Fibroblast of mammary gland (primary cell): ENCODE measurements at regions not wholly inside any gene's neighbourhood (a gene's known extent, or its start where the extent isn't known, plus 50 kb on each side); places are given as distances from the start of the nearest gene placed in this dataset.

Experiments used
- DNase-seq: peaks from one replicate; pipeline ENCODE4 v3.0.0-alpha.2; 2010; ENCODE audit warnings: low read depth
- H3K4me3 ChIP-seq: 2 replicates; pipeline ENCODE4 v1.5.1; 2011; ENCODE audit warnings: low read depth, mild to moderate bottlenecking, low read length, moderate library complexity; ENCODE audit not compliant: control insufficient read depth
- TF ChIP-seq, protein P1 (sequence below): conservative IDR thresholded peaks from 2 replicates; pipeline ENCODE4 v1.5.1; 2011; ENCODE audit warnings: low read depth, low read length, inconsistent platforms; ENCODE audit not compliant: control insufficient read depth, insufficient read depth

- no peak overlapping the region for H3K4me3 ChIP-seq
- DNase-seq: no peak
- TF ChIP-seq, protein P1, sequence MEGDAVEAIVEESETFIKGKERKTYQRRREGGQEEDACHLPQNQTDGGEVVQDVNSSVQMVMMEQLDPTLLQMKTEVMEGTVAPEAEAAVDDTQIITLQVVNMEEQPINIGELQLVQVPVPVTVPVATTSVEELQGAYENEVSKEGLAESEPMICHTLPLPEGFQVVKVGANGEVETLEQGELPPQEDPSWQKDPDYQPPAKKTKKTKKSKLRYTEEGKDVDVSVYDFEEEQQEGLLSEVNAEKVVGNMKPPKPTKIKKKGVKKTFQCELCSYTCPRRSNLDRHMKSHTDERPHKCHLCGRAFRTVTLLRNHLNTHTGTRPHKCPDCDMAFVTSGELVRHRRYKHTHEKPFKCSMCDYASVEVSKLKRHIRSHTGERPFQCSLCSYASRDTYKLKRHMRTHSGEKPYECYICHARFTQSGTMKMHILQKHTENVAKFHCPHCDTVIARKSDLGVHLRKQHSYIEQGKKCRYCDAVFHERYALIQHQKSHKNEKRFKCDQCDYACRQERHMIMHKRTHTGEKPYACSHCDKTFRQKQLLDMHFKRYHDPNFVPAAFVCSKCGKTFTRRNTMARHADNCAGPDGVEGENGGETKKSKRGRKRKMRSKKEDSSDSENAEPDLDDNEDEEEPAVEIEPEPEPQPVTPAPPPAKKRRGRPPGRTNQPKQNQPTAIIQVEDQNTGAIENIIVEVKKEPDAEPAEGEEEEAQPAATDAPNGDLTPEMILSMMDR: no peak
These were observed 219.4 kb downstream of the KLF5 start for GRCh38 chr13:73278186-73278585.

DNA sequence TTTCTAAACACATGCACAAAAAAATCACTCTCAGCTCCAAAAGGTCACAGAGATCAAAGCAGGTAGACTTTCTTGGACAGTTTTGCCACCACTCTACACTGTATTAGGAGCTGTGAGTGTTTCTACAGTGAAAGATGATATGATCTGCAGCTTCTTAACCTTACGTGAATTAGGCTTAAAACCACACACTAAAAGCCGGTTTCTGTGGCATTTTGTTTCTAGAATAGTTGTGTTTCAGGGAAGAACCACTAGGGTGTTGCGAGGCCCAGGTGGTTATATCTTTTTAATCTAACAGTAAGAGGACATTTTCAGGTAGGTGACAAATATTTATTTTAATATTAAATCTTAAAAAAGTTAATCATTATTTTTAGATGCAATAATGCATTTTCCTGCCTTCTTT, 216.4 kb downstream of the KLF5 start:
- no peak overlapping the region for H3K4me3 ChIP-seq
- no peak for DNase-seq
- TF ChIP-seq, protein P1: no peak

DNA sequence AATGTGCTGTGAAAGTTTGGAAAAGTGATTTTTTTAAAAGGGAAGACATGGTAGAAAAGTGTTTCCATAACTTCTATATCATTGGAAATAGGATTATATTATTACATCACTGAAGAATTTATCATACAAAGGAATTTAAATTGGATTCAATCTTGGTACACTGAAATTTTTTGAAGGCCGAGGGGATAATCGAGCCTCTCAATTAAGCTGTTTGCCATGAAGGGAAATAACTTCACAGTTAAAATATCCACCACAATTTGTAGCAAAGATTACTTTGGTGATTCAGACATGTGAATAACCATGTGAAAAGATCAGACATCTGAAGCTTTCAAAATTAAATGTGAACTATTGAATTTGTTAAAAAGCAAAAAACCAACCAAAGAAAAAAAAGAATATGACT, 215.3 kb downstream of the KLF5 start:
- TF ChIP-seq, protein P1: no peak
- no peak overlapping the region for H3K4me3 ChIP-seq
- DNase-seq: no peak

DNA sequence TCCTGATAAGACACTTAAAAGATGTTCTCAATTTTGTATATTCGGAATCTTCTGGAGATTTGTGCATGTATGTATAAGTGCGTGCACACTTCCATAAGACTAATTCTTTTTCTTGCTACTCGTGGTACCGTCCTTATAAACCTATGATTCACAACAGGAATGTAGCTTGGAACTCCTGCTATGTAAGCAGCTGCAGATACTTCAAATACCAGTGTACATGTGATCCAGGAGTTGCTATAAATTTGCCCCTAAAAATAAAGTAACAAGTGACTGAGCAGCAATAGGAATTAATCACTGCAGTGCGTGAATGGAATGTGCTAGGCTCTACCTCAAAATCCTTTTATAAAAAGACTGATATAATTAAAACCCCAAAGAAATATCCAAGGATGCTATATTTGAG, 214.9 kb downstream of the KLF5 start:
- no peak overlapping the region for H3K4me3 ChIP-seq
- TF ChIP-seq, protein P1: no peak
- peak; percentile 20 for DNase-seq

GRCh38 chr13:73273276-73273675, 214.5 kb downstream of the KLF5 start:
- no peak overlapping the region for H3K4me3 ChIP-seq
- TF ChIP-seq, protein P1: no peak
- DNase-seq: no peak

GRCh38 chr13:73272831-73273230, 214.0 kb downstream of the KLF5 start:
- DNase-seq: no peak
- TF ChIP-seq, protein P1: no peak

DNA sequence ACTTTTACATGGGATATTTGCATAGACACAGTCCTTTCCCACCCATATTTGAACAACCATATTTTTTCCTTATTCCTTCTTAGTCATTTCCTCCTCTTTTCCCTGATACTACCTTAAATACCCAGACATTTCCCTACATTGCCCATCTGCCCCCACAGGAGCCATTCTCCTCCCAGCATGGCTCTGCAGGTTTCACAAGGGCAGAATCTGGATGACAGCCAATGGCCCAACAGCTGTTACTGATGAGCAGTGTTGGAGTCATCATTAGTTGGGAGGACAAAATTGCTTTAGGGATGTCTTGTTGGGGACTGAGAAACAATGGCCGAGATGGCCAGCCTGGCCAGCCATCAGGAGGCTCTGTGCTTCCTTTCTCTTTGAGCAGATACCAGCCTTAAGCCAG, 209.5 kb downstream of the KLF5 start:
- TF ChIP-seq, protein P1: no peak
- peak; percentile 64 for DNase-seq

More at GRCh38 chr13:73272831-73273230, 214.0 kb downstream of the KLF5 start:
- H3K4me3 ChIP-seq: no peak overlapping the region

More for the DNA sequence above, 209.5 kb downstream of the KLF5 start:
- H3K4me3 ChIP-seq: no peak overlapping the region
